Keratinocyte (primary cell): ENCODE measurements at regions not wholly inside any gene's neighbourhood (a gene's known extent, or its start where the extent isn't known, plus 50 kb on each side); places are given as distances from the start of the nearest gene placed in this dataset.

Experiments used
- DNase-seq: peaks from one replicate; pipeline ENCODE4 v3.0.0-alpha.2; 2011; ENCODE audit warnings: low read depth, missing footprints, low spot score
- FAIRE-seq: peaks from 2 replicates; lab custom pipeline; 2011; peaks lifted over from hg19 to GRCh38; lab: Jason Lieb, UNC
- H2AFZ ChIP-seq: 2 replicates; pipeline ENCODE4 v1.6.0; 2012; ENCODE audit warnings: low read length, control low read depth, inconsistent platforms; ENCODE audit not compliant: control insufficient read depth
- H3K27ac ChIP-seq: 2 replicates; pipeline ENCODE4 v1.5.1; 2011; ENCODE audit warnings: low read length; ENCODE audit not compliant: control insufficient read depth, insufficient read depth
- H3K27me3 ChIP-seq: 3 replicates; pipeline ENCODE4 v1.6.0; 2011; ENCODE audit warnings: low read length; ENCODE audit not compliant: control insufficient read depth, insufficient read depth; ENCODE audit errors: extremely low read depth
- H3K36me3 ChIP-seq, 2 experiments: 2 replicates in 1 of 2; 3 replicates in 1 of 2; pipeline ENCODE4 v1.5.1; 2011; ENCODE audit warnings: low read length in 2 of 2, mild to moderate bottlenecking in 1 of 2; ENCODE audit not compliant: control insufficient read depth in 2 of 2, insufficient read depth in 2 of 2; ENCODE audit errors: extremely low read depth in 1 of 2
- H3K4me1 ChIP-seq: 3 replicates; pipeline ENCODE4 v1.5.1; 2011; ENCODE audit warnings: low read length; ENCODE audit not compliant: control insufficient read depth, insufficient read depth; ENCODE audit errors: extremely low read depth
- H3K4me2 ChIP-seq: 3 replicates; pipeline ENCODE4 v1.6.0; 2011; ENCODE audit warnings: low read depth, low read length; ENCODE audit not compliant: control insufficient read depth, insufficient read depth; ENCODE audit errors: extremely low read depth
- H3K4me3 ChIP-seq, 3 experiments: fragments of 200-600 bp in 1 of 3; sonication (generic) in 1 of 3; 2 replicates in 2 of 3; 3 replicates in 1 of 3; pipeline ENCODE4 v1.5.1; 2011 to 2016; ENCODE audit warnings: low read length in 3 of 3, mild to moderate bottlenecking in 3 of 3, control low read depth in 2 of 3, inconsistent platforms in 1 of 3, low read depth in 1 of 3, mixed read lengths in 1 of 3, mixed run types in 1 of 3, moderate library complexity in 1 of 3; ENCODE audit not compliant: control insufficient read depth in 2 of 3, insufficient read depth in 2 of 3; ENCODE audit errors: extremely low read depth in 1 of 3
- H3K79me2 ChIP-seq: 2 replicates; pipeline ENCODE4 v1.6.0; 2012; ENCODE audit warnings: low read length; ENCODE audit not compliant: control insufficient read depth, insufficient read depth
- H3K9ac ChIP-seq: 3 replicates; pipeline ENCODE4 v1.6.0; 2011; ENCODE audit warnings: low read length; ENCODE audit not compliant: control insufficient read depth, insufficient read depth; ENCODE audit errors: extremely low read depth
- H3K9me1 ChIP-seq: 3 replicates; pipeline ENCODE4 v1.6.0; 2011; ENCODE audit warnings: low read length; ENCODE audit not compliant: control insufficient read depth, insufficient read depth; ENCODE audit errors: extremely low read depth
- H3K9me3 ChIP-seq: 2 replicates; pipeline ENCODE4 v1.5.1; 2012; ENCODE audit warnings: low read depth, low read length; ENCODE audit not compliant: control insufficient read depth
- H4K20me1 ChIP-seq: 3 replicates; pipeline ENCODE4 v1.6.0; 2011; ENCODE audit warnings: low read length; ENCODE audit not compliant: control insufficient read depth, insufficient read depth; ENCODE audit errors: extremely low read depth
- CTCF ChIP-seq, 3 experiments: IDR thresholded peaks in 1 of 3; conservative IDR thresholded peaks in 1 of 3; optimal IDR thresholded peaks in 1 of 3; 2 replicates in 2 of 3; 3 replicates in 1 of 3; pipeline versions ENCODE3 to v1.5.1; 2011; ENCODE audit warnings: low read length in 3 of 3, mild to moderate bottlenecking in 3 of 3, moderate library complexity in 2 of 3, control low read depth in 1 of 3, inconsistent platforms in 1 of 3; ENCODE audit not compliant: insufficient read depth in 2 of 3; ENCODE audit errors: extremely low read depth in 1 of 3
- EZH2 ChIP-seq: IDR thresholded peaks from one replicate; pipeline ENCODE4 v1.6.1; 2012; ENCODE audit warnings: inconsistent platforms, mild to moderate bottlenecking, low read length, moderate library complexity
- dilution Hi-C: fragments of 300-500 bp; cut with MboI; formaldehyde crosslinking; loops from one replicate; pipeline ENCODE4 v1.7.0; 2020; ENCODE audit warnings: low sequenced_read_pairs; ENCODE audit not compliant: extremely low pct_ligation_motif_present

- H3K36me3 ChIP-seq: no peaks in the 10 kb centered on the region
- H3K79me2 ChIP-seq: no peaks in the 10 kb centered on the region
- H3K9ac ChIP-seq: no peak overlapping the region
- no peak overlapping the region for H3K4me3 ChIP-seq
- no peaks in the 10 kb centered on the region for H4K20me1 ChIP-seq
- H3K4me2 ChIP-seq: no peak overlapping the region
- peaks cover 6% of the 10 kb centered on the region for H3K4me1 ChIP-seq
- no peak overlapping the region for H3K27ac ChIP-seq
- FAIRE-seq: no peak
- no peaks in the 10 kb centered on the region for H3K9me3 ChIP-seq
- no peak overlapping the region for H2AFZ ChIP-seq
- H3K27me3 ChIP-seq: no peaks in the 10 kb centered on the region
- DNase-seq: no peak
- dilution Hi-C loops: no loop called here
- TF ChIP-seq EZH2: no peak
- TF ChIP-seq CTCF (optimal IDR thresholded peaks at IDR 0.05 in 1 of 3, IDR thresholded peaks at IDR 0.05 in 1 of 3, conservative IDR thresholded peaks at IDR 0.05 in 1 of 3; ENCODE audit: extremely low read depth in 1 of 3, insufficient read depth in 2 of 3, low read length in 3 of 3): no peak
- no peaks in the 10 kb centered on the region for H3K9me1 ChIP-seq
Observed at GRCh38 chr20:22818636-22819035, 216.5 kb upstream of the SSTR4 start.

GRCh38 chr20:22819112-22819511, 216.0 kb upstream of the SSTR4 start:
- Histone ChIP-seq H3K4me3 (no peak overlapping the region), H3K79me2 (no peaks in the 10 kb centered on the region), H3K27ac (no peak overlapping the region), H3K4me2 (no peak overlapping the region), H3K4me1 (peaks cover 8% of the 10 kb centered on the region), H3K9me3 (no peaks in the 10 kb centered on the region), H3K9ac (no peak overlapping the region), H3K27me3 (no peaks in the 10 kb centered on the region), H3K9me1 (no peaks in the 10 kb centered on the region), H3K36me3 (no peaks in the 10 kb centered on the region), H4K20me1 (no peaks in the 10 kb centered on the region), H2AFZ (no peak overlapping the region)
- TF ChIP-seq EZH2: no peak
- TF ChIP-seq CTCF (optimal IDR thresholded peaks at IDR 0.05 in 1 of 3, IDR thresholded peaks at IDR 0.05 in 1 of 3, conservative IDR thresholded peaks at IDR 0.05 in 1 of 3; ENCODE audit: extremely low read depth in 1 of 3, insufficient read depth in 2 of 3, low read length in 3 of 3): no peak
- dilution Hi-C loops: no loop called here
- FAIRE-seq (no peak), DNase-seq (no peak)
